HL-60 (cell line): ENCODE measurements at regions not wholly inside any gene's neighbourhood (a gene's known extent, or its start where the extent isn't known, plus 50 kb on each side); places are given as distances from the start of the nearest gene placed in this dataset.

ENCODE experiments used
- POLR2AphosphoS5 ChIP-seq: IDR thresholded peaks from 2 replicates; pipeline ENCODE4 v1.6.1; 2012; ENCODE audit warnings: low read depth
- SPI1 ChIP-seq: IDR thresholded peaks from 2 replicates; pipeline ENCODE4 v1.6.1; 2012; ENCODE audit warnings: low read depth, mild to moderate bottlenecking, borderline replicate concordance
- TF ChIP-seq, protein P1 (sequence below): IDR thresholded peaks from one replicate; pipeline ENCODE4 v1.5.1; 2011; ENCODE audit warnings: low read length, control low read depth, inconsistent platforms; ENCODE audit not compliant: insufficient read depth

DNA sequence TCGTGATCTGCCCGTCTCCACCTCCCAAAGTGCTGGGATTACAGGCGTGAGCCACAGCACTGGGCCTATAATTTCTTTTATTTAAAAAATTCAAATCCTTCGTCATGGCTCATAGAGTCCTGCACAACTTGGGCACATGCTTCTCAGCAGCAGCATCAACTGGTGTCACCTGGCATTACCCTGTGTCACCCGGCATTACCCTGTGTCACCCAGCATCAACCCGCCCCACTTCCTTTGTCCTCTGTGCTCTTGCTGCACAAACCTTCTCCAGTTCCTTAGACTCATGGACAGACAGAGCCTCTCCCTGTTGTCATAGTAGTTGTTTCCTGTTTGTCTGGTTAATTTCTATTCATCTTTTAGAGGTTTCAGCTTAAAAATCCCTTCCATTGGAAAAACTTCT lies 121.2 kb upstream of the SERBP1 start:
- TF ChIP-seq, protein P1, sequence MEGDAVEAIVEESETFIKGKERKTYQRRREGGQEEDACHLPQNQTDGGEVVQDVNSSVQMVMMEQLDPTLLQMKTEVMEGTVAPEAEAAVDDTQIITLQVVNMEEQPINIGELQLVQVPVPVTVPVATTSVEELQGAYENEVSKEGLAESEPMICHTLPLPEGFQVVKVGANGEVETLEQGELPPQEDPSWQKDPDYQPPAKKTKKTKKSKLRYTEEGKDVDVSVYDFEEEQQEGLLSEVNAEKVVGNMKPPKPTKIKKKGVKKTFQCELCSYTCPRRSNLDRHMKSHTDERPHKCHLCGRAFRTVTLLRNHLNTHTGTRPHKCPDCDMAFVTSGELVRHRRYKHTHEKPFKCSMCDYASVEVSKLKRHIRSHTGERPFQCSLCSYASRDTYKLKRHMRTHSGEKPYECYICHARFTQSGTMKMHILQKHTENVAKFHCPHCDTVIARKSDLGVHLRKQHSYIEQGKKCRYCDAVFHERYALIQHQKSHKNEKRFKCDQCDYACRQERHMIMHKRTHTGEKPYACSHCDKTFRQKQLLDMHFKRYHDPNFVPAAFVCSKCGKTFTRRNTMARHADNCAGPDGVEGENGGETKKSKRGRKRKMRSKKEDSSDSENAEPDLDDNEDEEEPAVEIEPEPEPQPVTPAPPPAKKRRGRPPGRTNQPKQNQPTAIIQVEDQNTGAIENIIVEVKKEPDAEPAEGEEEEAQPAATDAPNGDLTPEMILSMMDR: no peak
- TF ChIP-seq SPI1: no peak
- TF ChIP-seq POLR2AphosphoS5: no peak
